Panc1 (cell line): ENCODE measurements at regions not wholly inside any gene's neighbourhood (a gene's known extent, or its start where the extent isn't known, plus 50 kb on each side); places are given as distances from the start of the nearest gene placed in this dataset.

Source experiments
- ATAC-seq: fragments of 200-7000 bp; cut with Tn5 transposase; 2 replicates; pipeline ENCODE4 v1.9.1; 2020; ENCODE audit warnings: mild to moderate bottlenecking, moderate library complexity
- BruUV-seq: library from RNA; stranded (reverse); fragments of 400-500 nt; replicated peaks from 2 replicates; lab custom pipeline; 2021; lab: Mats Ljungman, UMichigan
- CTCF ChIA-PET: fragments of 300-600 bp; sonication (Branson Sonifier 250); formaldehyde crosslinking; loops from one replicate; lab custom pipeline; 2022; ENCODE audit warnings: antibody characterized with exemption; lab: Charles Lee
- POLR2A ChIA-PET: fragments of 300-600 bp; sonication (Branson Sonifier 250); formaldehyde crosslinking; loops from one replicate; lab custom pipeline; 2022; ENCODE audit warnings: antibody characterized with exemption; lab: Charles Lee
- DNase-seq: peaks from one replicate; pipeline ENCODE4 v3.0.0-alpha.2; 2010; ENCODE audit warnings: low read depth, low spot score
- H3K27ac ChIP-seq: 2 replicates; pipeline ENCODE4 v1.5.1; 2011; ENCODE audit warnings: mild to moderate bottlenecking, low read length, inconsistent platforms
- H3K27me3 ChIP-seq: fragments of 200-500 bp; sonication (Bioruptor generic); 2 replicates; pipeline ENCODE4 v1.6.0; 2014; ENCODE audit warnings: low read length, inconsistent platforms; ENCODE audit not compliant: control insufficient read depth, insufficient read depth
- H3K36me3 ChIP-seq: fragments of 200-500 bp; sonication (Bioruptor generic); 2 replicates; pipeline ENCODE4 v1.5.1; 2014; ENCODE audit warnings: inconsistent platforms, mild to moderate bottlenecking, low read length, moderate library complexity; ENCODE audit not compliant: control insufficient read depth, insufficient read depth
- H3K4me1 ChIP-seq: 2 replicates; pipeline ENCODE4 v1.5.1; 2011; ENCODE audit warnings: inconsistent platforms, mild to moderate bottlenecking, low read length, moderate library complexity; ENCODE audit not compliant: control insufficient read depth, insufficient read depth
- H3K4me3 ChIP-seq, 2 experiments: 2 replicates each; pipeline ENCODE4 v1.5.1; 2011 to 2012; ENCODE audit warnings: low read depth in 2 of 2, low read length in 2 of 2, mild to moderate bottlenecking in 2 of 2, inconsistent platforms in 1 of 2, moderate library complexity in 1 of 2
- H3K9me3 ChIP-seq: fragments of 200-500 bp; sonication (Bioruptor generic); 2 replicates; pipeline ENCODE4 v1.5.1; 2014; ENCODE audit warnings: low read depth, mild to moderate bottlenecking, inconsistent platforms, low read length, moderate library complexity; ENCODE audit not compliant: control insufficient read depth, insufficient read depth
- CTCF ChIP-seq: fragments of 450-650 bp; IDR thresholded peaks from 2 replicates; pipeline ENCODE4 v1.5.1; 2017; ENCODE audit warnings: mild to moderate bottlenecking
- POLR2AphosphoS5 ChIP-seq: IDR thresholded peaks from 2 replicates; pipeline ENCODE4 v1.6.1; 2012; ENCODE audit warnings: mild to moderate bottlenecking, low read depth, low read length, moderate library complexity
- REST ChIP-seq, 2 experiments: IDR thresholded peaks; 2 replicates each; pipeline ENCODE4 v1.6.1; 2011 to 2012; ENCODE audit warnings: low read depth in 2 of 2, control low read depth in 1 of 2, low read length in 1 of 2, mild to moderate bottlenecking in 1 of 2, moderate library complexity in 1 of 2; ENCODE audit not compliant: insufficient read depth in 1 of 2
- SIN3A ChIP-seq: IDR thresholded peaks from 2 replicates; pipeline ENCODE4 v1.6.1; 2012; ENCODE audit warnings: low read depth, mild to moderate bottlenecking, low read length, moderate library complexity, borderline replicate concordance; ENCODE audit not compliant: insufficient read depth
- TCF7L2 ChIP-seq: IDR thresholded peaks from 2 replicates; pipeline ENCODE4 v1.6.1; 2011; ENCODE audit warnings: mild to moderate bottlenecking, low read depth, low read length, inconsistent platforms
- in situ Hi-C: cut with HindIII; loops from 2 replicates; pipeline ENCODE4 v1.10.0; 2016; ENCODE audit warnings: low sequenced_read_pairs, low pct_unique_long_range_greater_than_20kb
- intact Hi-C: fragments of 100-400 bp; cut with micrococcal nuclease; formaldehyde crosslinking; loops from one replicate; pipeline ENCODE4 v1.10.0; 2022; ENCODE audit not compliant: unreplicated experiment

GRCh38 chr2:120596191-120596811, 139.4 kb upstream of the GLI2 start:
- no peak for TF ChIP-seq REST (IDR thresholded peaks at IDR 0.05; ENCODE audit: insufficient read depth in 1 of 2, low read depth in 2 of 2, low read length in 1 of 2)
- no peak for TF ChIP-seq CTCF
- no peak for TF ChIP-seq POLR2AphosphoS5
- TF ChIP-seq SIN3A: no peak
- no peak for TF ChIP-seq TCF7L2
- ATAC-seq: 0 out of 2 replicates have a peak, but pooled peaks have one; percentile 44

GRCh38 chr2:120596990-120597594, 138.6 kb upstream of the GLI2 start:
- no TSS peak for BruUV-seq
- no peak for DNase-seq
- ChIA-PET CTCF (no interaction called here), POLR2A (no interaction called here)
- no peaks in the 10 kb centered on the region for H3K9me3 ChIP-seq
- no peak overlapping the region for H3K27ac ChIP-seq
- intact Hi-C loops: no loop called here
- no peaks in the 10 kb centered on the region for H3K36me3 ChIP-seq
- H3K27me3 ChIP-seq: no peaks in the 10 kb centered on the region
- no peak for ATAC-seq
- no peaks in the 10 kb centered on the region for H3K4me1 ChIP-seq
- TF ChIP-seq REST (IDR thresholded peaks at IDR 0.05; ENCODE audit: insufficient read depth in 1 of 2, low read depth in 2 of 2, low read length in 1 of 2): no peak
- TF ChIP-seq POLR2AphosphoS5: no peak
- no peak for TF ChIP-seq SIN3A
- no peak overlapping the region for H3K4me3 ChIP-seq
- in situ Hi-C loops: no loop called here

More at GRCh38 chr2:120596191-120596811, 139.4 kb upstream of the GLI2 start:
- intact Hi-C loops (no loop called here), in situ Hi-C loops (no loop called here)
- no peaks in the 10 kb centered on the region for H3K9me3 ChIP-seq
- H3K36me3 ChIP-seq: no peaks in the 10 kb centered on the region
- no peak overlapping the region for H3K4me3 ChIP-seq
- CTCF ChIA-PET: interaction anchor here (0.5 to 0.7 kb wide), 2 partner anchors 17 to 22 kb away, joined by 3 to 4 read pairs; no protein-coding TSS in a partner anchor
- no TSS peak for BruUV-seq
- no peak overlapping the region for H3K27ac ChIP-seq
- DNase-seq: no peak
- POLR2A ChIA-PET: no interaction called here
- H3K27me3 ChIP-seq: no peaks in the 10 kb centered on the region
- H3K4me1 ChIP-seq: no peaks in the 10 kb centered on the region
